Thoracic aorta (tissue), 2 donors: ENCODE measurements at regions not wholly inside any gene's neighbourhood (a gene's known extent, or its start where the extent isn't known, plus 50 kb on each side); places are given as distances from the start of the nearest gene placed in this dataset.

ENCODE experiments used
- ATAC-seq: fragments of 150-250 bp; one replicate; pipeline ENCODE4 v1.8.0; 2017; ENCODE audit warnings: low read depth; ENCODE audit not compliant: insufficient number of reproducible peaks, low FRiP score
- DNase-seq: peaks from one replicate; pipeline ENCODE4 v3.0.0-alpha.2; 2020; ENCODE audit warnings: low spot score
- H3K27ac ChIP-seq, 2 donors: fragments of 200-600 bp; sonication (generic); 1 replicate in 1 of 2; 2 replicates in 1 of 2; pipeline ENCODE4 v1.5.1; 2016; ENCODE audit warnings: mild to moderate bottlenecking in 2 of 2, moderate library complexity in 2 of 2
- H3K27me3 ChIP-seq: fragments of 200-600 bp; sonication (generic); replicated peaks from 2 replicates; pipeline ENCODE4 v1.6.0; 2016; ENCODE audit warnings: mild to moderate bottlenecking; ENCODE audit not compliant: insufficient read depth
- H3K36me3 ChIP-seq: fragments of 200-600 bp; sonication (generic); one replicate; pipeline ENCODE4 v1.5.1; 2016
- H3K4me1 ChIP-seq, 2 donors: fragments of 200-600 bp; sonication (generic); 1 replicate in 1 of 2; 2 replicates in 1 of 2; pipeline versions ENCODE4 v1.5.1 to v1.6.0; 2016; ENCODE audit warnings: low read depth in 2 of 2, mild to moderate bottlenecking in 1 of 2; ENCODE audit not compliant: control insufficient read depth in 1 of 2
- H3K4me3 ChIP-seq: fragments of 200-600 bp; sonication (generic); 2 replicates; pipeline ENCODE4 v1.5.1; 2016; ENCODE audit warnings: mild to moderate bottlenecking
- H3K9me3 ChIP-seq: fragments of 200-600 bp; sonication (generic); 2 replicates; pipeline ENCODE4 v1.5.1; 2016
- CTCF ChIP-seq: fragments of 200-600 bp; sonication (generic); IDR thresholded peaks from one replicate; pipeline ENCODE4 v1.5.1; 2019; ENCODE audit warnings: antibody characterized with exemption

DNA sequence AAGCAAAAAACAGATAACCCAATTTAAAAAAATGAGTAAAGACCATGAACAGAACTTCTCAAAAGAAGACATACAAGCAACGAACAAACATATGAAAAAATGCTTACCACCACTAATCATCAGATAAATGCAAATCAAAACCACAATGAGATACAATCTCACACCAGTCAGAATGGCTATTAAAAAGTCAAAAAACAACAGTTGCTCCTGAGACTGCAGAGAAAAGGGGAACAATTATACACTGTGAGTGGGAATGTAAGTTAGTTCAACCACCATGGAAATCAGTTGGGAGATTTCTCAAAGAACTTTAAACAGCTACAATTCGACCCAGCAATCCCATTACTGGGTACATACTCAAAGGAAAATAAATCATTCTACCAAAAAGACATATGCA is 131.6 kb downstream of the PTGER3 start:
- H3K9me3 ChIP-seq = no peaks in the 10 kb centered on the region
- TF ChIP-seq CTCF = no peak
- ATAC-seq (no peak), DNase-seq (no peak)
- no peaks in the 10 kb centered on the region for H3K36me3 ChIP-seq
- H3K27me3 ChIP-seq = no peaks in the 10 kb centered on the region
- no peak overlapping the region for H3K27ac ChIP-seq
- H3K4me1 ChIP-seq = peaks cover 0 to 15% of the 10 kb centered on the region in 2 donors
- H3K4me3 ChIP-seq = no peak overlapping the region

DNA sequence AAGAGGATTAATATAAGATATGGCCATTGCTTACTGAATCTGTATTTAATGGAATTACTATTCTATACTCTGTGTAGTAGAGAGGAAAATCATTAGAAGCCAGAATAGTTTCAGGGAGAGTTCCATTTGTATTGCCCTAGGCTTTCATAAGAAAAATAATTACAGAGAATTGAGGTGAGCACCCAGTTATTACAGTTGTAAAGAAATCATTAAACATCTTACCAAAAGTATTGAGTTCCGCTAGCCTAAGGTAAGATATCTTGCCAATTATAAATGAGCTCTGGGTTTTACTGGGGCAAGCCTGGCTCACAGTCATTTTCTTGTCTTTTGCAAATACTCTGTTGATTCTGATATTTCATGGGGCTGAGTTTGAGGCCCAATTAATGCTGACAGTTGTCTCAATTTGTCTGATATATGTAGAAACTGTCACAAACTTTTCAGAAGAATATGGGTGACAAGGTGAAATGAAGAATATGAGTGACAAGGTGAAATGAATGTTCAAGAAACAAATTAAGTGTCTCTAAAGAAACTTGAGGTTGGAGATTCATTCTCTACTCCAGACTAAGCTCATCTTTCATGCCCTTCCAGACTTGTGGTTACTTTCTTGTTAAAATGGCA is 127.8 kb downstream of the PTGER3 start:
- no peak overlapping the region for H3K4me3 ChIP-seq
- TF ChIP-seq CTCF = no peak
- no peak overlapping the region for H3K27ac ChIP-seq
- peaks cover 0 to 13% of the 10 kb centered on the region in 2 donors for H3K4me1 ChIP-seq
- no peaks in the 10 kb centered on the region for H3K27me3 ChIP-seq
- DNase-seq = no peak
- ATAC-seq = no peak
- no peaks in the 10 kb centered on the region for H3K9me3 ChIP-seq
- H3K36me3 ChIP-seq = no peaks in the 10 kb centered on the region
